Loucy (cell line): ENCODE measurements at regions not wholly inside any gene's neighbourhood (a gene's known extent, or its start where the extent isn't known, plus 50 kb on each side); places are given as distances from the start of the nearest gene placed in this dataset.

Experiments used
- EZH2phosphoT487 ChIP-seq: fragments of 200-600 bp; IDR thresholded peaks from 2 replicates; pipeline ENCODE4 v1.6.1; 2018; ENCODE audit warnings: antibody characterized with exemption, mild to moderate bottlenecking, moderate library complexity, borderline replicate concordance
- TF ChIP-seq, protein P1 (sequence below): fragments of 200-600 bp; sonication (generic); conservative IDR thresholded peaks from 2 replicates; pipeline ENCODE4 v1.5.1; 2014; ENCODE audit warnings: mild to moderate bottlenecking, antibody characterized with exemption, low read length

DNA sequence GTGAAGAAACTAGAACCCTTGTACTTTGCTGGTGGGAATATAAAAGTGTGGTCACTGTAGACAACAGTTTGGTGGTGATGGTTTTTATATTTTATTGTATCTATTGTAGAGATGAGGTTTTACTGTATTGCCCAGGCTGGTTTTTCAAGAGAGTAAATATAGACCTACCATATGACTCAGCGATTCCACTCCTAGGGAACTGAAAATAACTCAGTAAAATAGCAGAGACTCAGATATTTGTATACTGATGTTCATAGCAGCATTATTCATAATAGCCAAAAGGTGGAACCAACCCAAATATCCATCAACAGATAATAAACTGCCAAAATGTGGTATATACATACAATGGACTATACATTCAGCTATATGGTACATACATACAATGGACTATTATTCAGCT, 68.8 kb upstream of the IL12A start:
- TF ChIP-seq, protein P1, sequence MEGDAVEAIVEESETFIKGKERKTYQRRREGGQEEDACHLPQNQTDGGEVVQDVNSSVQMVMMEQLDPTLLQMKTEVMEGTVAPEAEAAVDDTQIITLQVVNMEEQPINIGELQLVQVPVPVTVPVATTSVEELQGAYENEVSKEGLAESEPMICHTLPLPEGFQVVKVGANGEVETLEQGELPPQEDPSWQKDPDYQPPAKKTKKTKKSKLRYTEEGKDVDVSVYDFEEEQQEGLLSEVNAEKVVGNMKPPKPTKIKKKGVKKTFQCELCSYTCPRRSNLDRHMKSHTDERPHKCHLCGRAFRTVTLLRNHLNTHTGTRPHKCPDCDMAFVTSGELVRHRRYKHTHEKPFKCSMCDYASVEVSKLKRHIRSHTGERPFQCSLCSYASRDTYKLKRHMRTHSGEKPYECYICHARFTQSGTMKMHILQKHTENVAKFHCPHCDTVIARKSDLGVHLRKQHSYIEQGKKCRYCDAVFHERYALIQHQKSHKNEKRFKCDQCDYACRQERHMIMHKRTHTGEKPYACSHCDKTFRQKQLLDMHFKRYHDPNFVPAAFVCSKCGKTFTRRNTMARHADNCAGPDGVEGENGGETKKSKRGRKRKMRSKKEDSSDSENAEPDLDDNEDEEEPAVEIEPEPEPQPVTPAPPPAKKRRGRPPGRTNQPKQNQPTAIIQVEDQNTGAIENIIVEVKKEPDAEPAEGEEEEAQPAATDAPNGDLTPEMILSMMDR: no peak
- TF ChIP-seq EZH2phosphoT487: no peak
